Body of pancreas (tissue), 4 donors: ENCODE measurements at regions not wholly inside any gene's neighbourhood (a gene's known extent, or its start where the extent isn't known, plus 50 kb on each side); places are given as distances from the start of the nearest gene placed in this dataset.

Experiments
- POLR2A ChIP-seq, 3 donors: fragments of 450-650 bp; IDR thresholded peaks; one replicate each; pipeline ENCODE4 v1.6.1; 2016; ENCODE audit warnings: antibody characterized with exemption in 3 of 3, mild to moderate bottlenecking in 2 of 3
- TF ChIP-seq, protein P1 (sequence below), 7 experiments: fragments of 450-650 bp in 4 of 7; fragments of 200-600 bp in 3 of 7; sonication (generic) in 3 of 7; IDR thresholded peaks; one replicate each; pipeline ENCODE4 v1.5.1; 2016 to 2019; ENCODE audit warnings: antibody characterized with exemption in 7 of 7

DNA sequence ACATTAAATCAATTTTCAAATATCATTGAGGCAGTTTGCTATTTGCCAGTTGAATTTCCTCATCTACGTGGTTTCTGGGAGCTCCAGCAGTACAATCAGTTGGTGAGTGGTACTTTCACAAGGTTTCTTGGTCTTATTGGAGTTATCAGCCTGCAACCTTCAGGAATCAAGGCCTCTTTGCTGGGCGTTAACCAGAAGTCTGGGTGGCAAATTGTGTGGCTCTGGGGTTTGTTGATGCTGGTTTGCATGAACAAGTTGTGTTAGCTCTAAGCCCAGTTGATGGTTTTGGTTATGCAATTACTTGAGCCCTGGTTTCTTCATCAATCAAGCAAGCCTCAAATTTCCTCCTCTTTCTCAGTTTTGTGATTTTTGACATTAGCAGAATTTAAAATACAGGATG lies 152.9 kb upstream of the ANKRD55 start:
- no peak for TF ChIP-seq POLR2A (IDR thresholded peaks at IDR 0.05)
- TF ChIP-seq, protein P1, sequence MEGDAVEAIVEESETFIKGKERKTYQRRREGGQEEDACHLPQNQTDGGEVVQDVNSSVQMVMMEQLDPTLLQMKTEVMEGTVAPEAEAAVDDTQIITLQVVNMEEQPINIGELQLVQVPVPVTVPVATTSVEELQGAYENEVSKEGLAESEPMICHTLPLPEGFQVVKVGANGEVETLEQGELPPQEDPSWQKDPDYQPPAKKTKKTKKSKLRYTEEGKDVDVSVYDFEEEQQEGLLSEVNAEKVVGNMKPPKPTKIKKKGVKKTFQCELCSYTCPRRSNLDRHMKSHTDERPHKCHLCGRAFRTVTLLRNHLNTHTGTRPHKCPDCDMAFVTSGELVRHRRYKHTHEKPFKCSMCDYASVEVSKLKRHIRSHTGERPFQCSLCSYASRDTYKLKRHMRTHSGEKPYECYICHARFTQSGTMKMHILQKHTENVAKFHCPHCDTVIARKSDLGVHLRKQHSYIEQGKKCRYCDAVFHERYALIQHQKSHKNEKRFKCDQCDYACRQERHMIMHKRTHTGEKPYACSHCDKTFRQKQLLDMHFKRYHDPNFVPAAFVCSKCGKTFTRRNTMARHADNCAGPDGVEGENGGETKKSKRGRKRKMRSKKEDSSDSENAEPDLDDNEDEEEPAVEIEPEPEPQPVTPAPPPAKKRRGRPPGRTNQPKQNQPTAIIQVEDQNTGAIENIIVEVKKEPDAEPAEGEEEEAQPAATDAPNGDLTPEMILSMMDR (IDR thresholded peaks at IDR 0.05), result no peak
